ENCODE measurements at regions not wholly inside any gene's neighbourhood (a gene's known extent, or its start where the extent isn't known, plus 50 kb on each side); places are given as distances from the start of the nearest gene placed in this dataset.

- TF ChIP-seq POLR2A (IDR thresholded peaks at IDR 0.05; ENCODE audit: low read depth, low read length) = no peak
- no peak for TF ChIP-seq POLR2AphosphoS5 (IDR thresholded peaks at IDR 0.05; ENCODE audit: low read depth, low read length)
- no peak for TF ChIP-seq TAF1 (IDR thresholded peaks at IDR 0.05; ENCODE audit: low read depth, low read length)
These were observed 50.1 kb upstream of the DEK start for GRCh38 chr6:18314317-18314997.

Data from GM12891 (cell line).